MM.1S (cell line): ENCODE measurements at regions not wholly inside any gene's neighbourhood (a gene's known extent, or its start where the extent isn't known, plus 50 kb on each side); places are given as distances from the start of the nearest gene placed in this dataset.

Experiments used
- DNase-seq: peaks from one replicate; pipeline ENCODE4 v3.0.0-alpha.2; 2015
- H2AFZ ChIP-seq: fragments of 300-600 bp; sonication (generic); 2 replicates; pipeline ENCODE4 v1.6.0; 2016; ENCODE audit warnings: antibody characterized with exemption, low read length
- H3F3A ChIP-seq: fragments of 300-600 bp; sonication (generic); 2 replicates; pipeline ENCODE4 v1.6.1; 2016; ENCODE audit warnings: mild to moderate bottlenecking, antibody characterized with exemption, low read length, moderate library complexity, mixed read lengths; ENCODE audit not compliant: insufficient read depth
- H3K27ac ChIP-seq: fragments of 300-600 bp; sonication (generic); 2 replicates; pipeline ENCODE4 v1.5.1; 2016; ENCODE audit warnings: mild to moderate bottlenecking, low read length
- H3K27me3 ChIP-seq: fragments of 300-600 bp; sonication (generic); replicated peaks from 2 replicates; pipeline ENCODE4 v1.6.0; 2016; ENCODE audit warnings: low read length; ENCODE audit not compliant: insufficient read depth
- H3K36me3 ChIP-seq: fragments of 300-600 bp; sonication (generic); replicated peaks from 2 replicates; pipeline ENCODE4 v1.6.1; 2016; ENCODE audit warnings: mild to moderate bottlenecking, low read length, mixed read lengths; ENCODE audit not compliant: insufficient read depth
- H3K4me1 ChIP-seq: fragments of 300-600 bp; sonication (generic); 2 replicates; pipeline ENCODE4 v1.6.1; 2016; ENCODE audit warnings: low read length, mixed read lengths
- H3K4me2 ChIP-seq: fragments of 300-600 bp; sonication (generic); 2 replicates; pipeline ENCODE4 v1.6.0; 2016; ENCODE audit warnings: low read depth, low read length
- H3K4me3 ChIP-seq: fragments of 300-600 bp; sonication (generic); 2 replicates; pipeline ENCODE4 v1.5.1; 2016; ENCODE audit warnings: low read length, mixed read lengths
- H3K79me2 ChIP-seq: fragments of 300-600 bp; sonication (generic); 2 replicates; pipeline ENCODE4 v1.6.1; 2016; ENCODE audit warnings: mixed run types, low read length, mixed read lengths
- H3K9ac ChIP-seq: fragments of 300-600 bp; sonication (generic); 2 replicates; pipeline ENCODE4 v1.6.1; 2016; ENCODE audit warnings: low read length, mixed read lengths
- H3K9me2 ChIP-seq: fragments of 300-600 bp; sonication (generic); replicated peaks from 2 replicates; pipeline ENCODE4 v1.6.1; 2016; ENCODE audit warnings: mild to moderate bottlenecking, low read length, mixed read lengths; ENCODE audit not compliant: insufficient read depth
- H3K9me3 ChIP-seq: fragments of 300-600 bp; sonication (generic); replicated peaks from 2 replicates; pipeline ENCODE4 v1.6.1; 2016; ENCODE audit warnings: mild to moderate bottlenecking, low read length, mixed read lengths; ENCODE audit not compliant: insufficient read depth
- H4K20me1 ChIP-seq: fragments of 300-600 bp; sonication (generic); 2 replicates; pipeline ENCODE4 v1.6.1; 2016; ENCODE audit warnings: mild to moderate bottlenecking, low read length, moderate library complexity, mixed read lengths; ENCODE audit not compliant: insufficient read depth
- EZH2 ChIP-seq: fragments of 300-600 bp; sonication (generic); optimal IDR thresholded peaks from 2 replicates; pipeline ENCODE3; 2017; ENCODE audit warnings: low read depth, mild to moderate bottlenecking, antibody characterized with exemption, low read length, mixed read lengths
- EZH2phosphoT487 ChIP-seq: fragments of 300-600 bp; sonication (generic); IDR thresholded peaks from 2 replicates; pipeline ENCODE4 v1.6.1; 2018; ENCODE audit warnings: antibody characterized with exemption, low read length
- TF ChIP-seq, protein P1 (sequence below): fragments of 300-600 bp; sonication (generic); IDR thresholded peaks from 2 replicates; pipeline ENCODE4 v1.5.1; 2016; ENCODE audit warnings: antibody characterized with exemption, low read length, mixed read lengths

DNA sequence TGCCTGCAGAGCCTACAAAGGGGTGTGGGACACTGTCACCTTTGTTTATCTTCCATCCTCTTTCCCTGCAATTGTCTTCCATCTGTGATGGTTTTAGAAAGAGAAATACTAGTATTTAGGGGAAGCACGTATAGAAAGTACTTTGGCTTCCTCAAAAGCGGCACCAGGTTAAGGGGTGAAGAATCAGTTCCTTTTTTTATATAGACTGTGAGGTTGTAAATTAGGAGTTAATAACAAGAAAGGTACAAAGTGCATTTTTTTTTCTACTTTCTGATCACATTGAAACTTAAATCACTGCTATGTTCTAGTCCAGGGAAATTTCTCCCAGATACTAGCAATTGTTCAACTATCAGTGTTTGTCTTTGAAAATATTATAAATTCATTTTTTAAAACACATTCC lies 219.3 kb downstream of the CEMIP2 start:
- Histone ChIP-seq H3K27ac (no peak overlapping the region), H2AFZ (no peak overlapping the region), H3K4me2 (no peak overlapping the region), H3K9ac (no peak overlapping the region), H3K4me3 (no peak overlapping the region), H3K79me2 (no peaks in the 10 kb centered on the region), H3F3A (no peaks in the 10 kb centered on the region), H3K9me3 (no peaks in the 10 kb centered on the region), H4K20me1 (no peaks in the 10 kb centered on the region), H3K27me3 (no peaks in the 10 kb centered on the region), H3K9me2 (no peaks in the 10 kb centered on the region), H3K36me3 (no peaks in the 10 kb centered on the region), H3K4me1 (peaks cover 6% of the 10 kb centered on the region; the same call in 1 of the 2 replicates)
- TF ChIP-seq, protein P1, sequence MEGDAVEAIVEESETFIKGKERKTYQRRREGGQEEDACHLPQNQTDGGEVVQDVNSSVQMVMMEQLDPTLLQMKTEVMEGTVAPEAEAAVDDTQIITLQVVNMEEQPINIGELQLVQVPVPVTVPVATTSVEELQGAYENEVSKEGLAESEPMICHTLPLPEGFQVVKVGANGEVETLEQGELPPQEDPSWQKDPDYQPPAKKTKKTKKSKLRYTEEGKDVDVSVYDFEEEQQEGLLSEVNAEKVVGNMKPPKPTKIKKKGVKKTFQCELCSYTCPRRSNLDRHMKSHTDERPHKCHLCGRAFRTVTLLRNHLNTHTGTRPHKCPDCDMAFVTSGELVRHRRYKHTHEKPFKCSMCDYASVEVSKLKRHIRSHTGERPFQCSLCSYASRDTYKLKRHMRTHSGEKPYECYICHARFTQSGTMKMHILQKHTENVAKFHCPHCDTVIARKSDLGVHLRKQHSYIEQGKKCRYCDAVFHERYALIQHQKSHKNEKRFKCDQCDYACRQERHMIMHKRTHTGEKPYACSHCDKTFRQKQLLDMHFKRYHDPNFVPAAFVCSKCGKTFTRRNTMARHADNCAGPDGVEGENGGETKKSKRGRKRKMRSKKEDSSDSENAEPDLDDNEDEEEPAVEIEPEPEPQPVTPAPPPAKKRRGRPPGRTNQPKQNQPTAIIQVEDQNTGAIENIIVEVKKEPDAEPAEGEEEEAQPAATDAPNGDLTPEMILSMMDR: no peak
- no peak for TF ChIP-seq EZH2phosphoT487
- no peak for TF ChIP-seq EZH2
- DNase-seq: no peak

DNA sequence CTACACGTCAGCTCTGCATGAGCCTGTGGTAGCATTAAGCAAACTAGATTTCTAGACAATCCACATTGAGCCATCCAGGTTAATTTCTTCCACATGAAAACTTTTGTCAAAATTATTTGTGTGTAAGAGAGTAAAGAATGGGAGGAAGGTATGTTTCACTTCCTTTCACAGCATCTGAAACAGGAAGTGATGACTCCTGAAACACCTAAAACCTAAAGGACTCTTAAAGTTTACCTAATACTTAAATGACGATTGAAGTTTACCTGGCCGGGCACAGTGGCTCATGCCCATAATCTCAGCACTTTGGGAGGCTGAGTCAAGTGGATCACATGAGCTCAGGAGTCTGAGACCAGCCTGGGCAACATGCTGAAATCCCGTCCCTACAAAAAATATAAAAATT lies 223.8 kb downstream of the CEMIP2 start:
- TF ChIP-seq EZH2 (no peak), EZH2phosphoT487 (no peak)
- TF ChIP-seq, protein P1: no peak
- Histone ChIP-seq H3K4me1 (peaks cover 6% of the 10 kb centered on the region; the same call in 1 of the 2 replicates), H3K9me2 (no peaks in the 10 kb centered on the region), H3K9me3 (no peaks in the 10 kb centered on the region), H3K4me3 (no peak overlapping the region), H3K27ac (no peak overlapping the region), H3K9ac (no peak overlapping the region), H4K20me1 (no peaks in the 10 kb centered on the region), H3F3A (no peaks in the 10 kb centered on the region), H3K79me2 (no peaks in the 10 kb centered on the region), H3K4me2 (peak overlapping the region; percentile 10; the same call in 1 of the 2 replicates), H2AFZ (no peak overlapping the region), H3K27me3 (no peaks in the 10 kb centered on the region), H3K36me3 (no peaks in the 10 kb centered on the region)
- no peak for DNase-seq

DNA sequence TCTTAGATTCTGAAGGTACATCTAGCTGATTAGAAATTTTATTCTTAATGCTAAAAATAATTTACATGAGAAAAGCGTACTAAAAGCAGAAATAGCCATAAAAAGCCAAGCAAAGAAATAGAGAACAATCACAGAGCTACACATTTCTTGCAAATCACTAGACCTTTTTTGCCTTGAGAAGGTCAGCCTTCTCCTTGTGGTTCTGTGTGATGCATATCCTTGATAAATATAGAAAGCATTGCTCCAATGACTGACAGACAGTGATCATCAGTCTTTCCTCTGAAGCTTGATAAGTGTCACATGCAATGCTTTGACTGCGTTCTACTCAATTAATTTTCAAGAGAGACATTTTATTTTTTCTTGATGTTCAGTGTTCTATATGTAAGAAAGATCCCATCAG lies 226.9 kb downstream of the CEMIP2 start:
- Histone ChIP-seq H3K27me3 (no peaks in the 10 kb centered on the region), H3F3A (no peaks in the 10 kb centered on the region), H3K4me2 (no peak overlapping the region), H3K79me2 (no peaks in the 10 kb centered on the region), H3K4me3 (no peak overlapping the region), H2AFZ (no peak overlapping the region), H3K9me3 (no peaks in the 10 kb centered on the region), H3K27ac (no peak overlapping the region), H3K9me2 (no peaks in the 10 kb centered on the region), H3K9ac (no peak overlapping the region), H3K36me3 (no peaks in the 10 kb centered on the region), H3K4me1 (peaks cover 6% of the 10 kb centered on the region; the same call in 1 of the 2 replicates), H4K20me1 (no peaks in the 10 kb centered on the region)
- TF ChIP-seq EZH2phosphoT487: no peak
- TF ChIP-seq EZH2: no peak
- TF ChIP-seq, protein P1: no peak
- no peak for DNase-seq
